ENCODE measurements at regions not wholly inside any gene's neighbourhood (a gene's known extent, or its start where the extent isn't known, plus 50 kb on each side); places are given as distances from the start of the nearest gene placed in this dataset.

- no peak for TF ChIP-seq CTCF (IDR thresholded peaks at IDR 0.05)
- no peak for TF ChIP-seq EZH2 (IDR thresholded peaks at IDR 0.05; ENCODE audit: borderline replicate concordance, insufficient read depth, low read depth, low read length, poor library complexity, severe bottlenecking)
Observed at GRCh38 chr7:17195576-17195975, 102.9 kb upstream of the AHR start.

All from B cell (primary cell).